GM10266 (cell line): ENCODE measurements at regions not wholly inside any gene's neighbourhood (a gene's known extent, or its start where the extent isn't known, plus 50 kb on each side); places are given as distances from the start of the nearest gene placed in this dataset.

Experiments used
- DNase-seq: peaks from one replicate; pipeline ENCODE4 v3.0.0; 2012; ENCODE audit errors: extremely low spot score
- CTCF ChIP-seq: IDR thresholded peaks from 2 replicates; pipeline ENCODE4 v1.5.1; 2012; ENCODE audit warnings: mild to moderate bottlenecking, low read depth; ENCODE audit not compliant: control insufficient read depth, insufficient read depth; ENCODE audit errors: missing control alignments

DNA sequence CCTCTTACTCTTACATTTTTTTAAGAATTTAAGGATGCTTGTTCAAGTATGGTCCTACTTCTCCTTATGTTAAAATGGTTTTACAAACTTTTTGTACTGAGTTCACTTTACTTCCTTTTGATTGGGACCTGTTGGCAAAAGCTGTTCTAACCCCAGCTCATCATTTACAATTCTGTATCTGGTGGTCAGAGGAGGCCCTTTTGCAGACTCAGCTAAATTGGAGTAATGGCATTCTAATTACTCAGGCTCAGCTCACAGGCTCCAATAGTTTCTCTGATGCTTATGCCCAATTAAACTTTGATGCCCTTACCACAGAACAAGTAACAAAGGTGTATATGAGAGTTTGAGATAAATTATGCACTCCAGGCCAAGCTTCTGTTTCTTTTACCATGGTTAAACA lies 1632.0 kb downstream of the UQCRFS1 start:
- TF ChIP-seq CTCF: no peak
- no peak for DNase-seq
